GM21390 (cell line): ENCODE measurements at regions not wholly inside any gene's neighbourhood (a gene's known extent, or its start where the extent isn't known, plus 50 kb on each side); places are given as distances from the start of the nearest gene placed in this dataset.
"Not testable (repeated sequence)": the region's sequence is repeated elsewhere in the genome, so short reads cannot be mapped to it uniquely, and the experiment has no call there.

Experiments
- ATAC-seq: cut with Tn5 transposase; IDR thresholded peaks from one replicate; pipeline ENCODE4 v1.9.1; 2021; ENCODE audit not compliant: unreplicated experiment

GRCh38 chr4:159632031-159632430, 529.2 kb downstream of the RAPGEF2 start:
- ATAC-seq, result no peak

DNA sequence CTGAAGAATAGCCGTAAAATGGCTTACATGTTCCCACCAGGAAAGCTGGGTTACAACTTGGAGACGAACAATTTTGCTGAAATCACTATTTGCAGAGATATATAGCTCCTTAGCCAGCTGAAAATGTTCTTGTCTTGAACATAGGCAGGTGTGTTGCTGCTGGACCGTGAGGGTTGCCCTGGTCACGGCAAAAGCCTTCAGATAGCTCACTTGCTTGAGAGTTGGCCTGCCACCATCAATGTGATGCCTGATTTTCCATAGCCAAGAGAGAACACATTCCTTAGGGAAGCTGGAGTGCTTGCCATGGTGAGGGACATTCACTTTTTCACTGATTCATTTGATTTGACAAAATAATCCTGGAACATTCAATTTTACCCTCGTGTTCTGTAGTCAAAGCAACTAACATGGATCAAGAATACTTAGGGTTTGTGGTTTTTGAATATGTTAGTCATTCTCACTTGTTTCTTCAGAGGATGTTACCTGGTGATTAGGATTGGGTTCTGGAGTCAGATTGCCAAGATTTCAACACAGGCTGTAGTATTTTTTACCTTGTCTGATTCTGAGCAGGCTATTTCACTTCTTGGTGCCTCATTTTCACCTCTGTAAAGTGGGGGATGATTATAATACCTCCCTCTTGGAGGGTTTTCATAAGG, 536.9 kb downstream of the RAPGEF2 start:
- no peak for ATAC-seq

DNA sequence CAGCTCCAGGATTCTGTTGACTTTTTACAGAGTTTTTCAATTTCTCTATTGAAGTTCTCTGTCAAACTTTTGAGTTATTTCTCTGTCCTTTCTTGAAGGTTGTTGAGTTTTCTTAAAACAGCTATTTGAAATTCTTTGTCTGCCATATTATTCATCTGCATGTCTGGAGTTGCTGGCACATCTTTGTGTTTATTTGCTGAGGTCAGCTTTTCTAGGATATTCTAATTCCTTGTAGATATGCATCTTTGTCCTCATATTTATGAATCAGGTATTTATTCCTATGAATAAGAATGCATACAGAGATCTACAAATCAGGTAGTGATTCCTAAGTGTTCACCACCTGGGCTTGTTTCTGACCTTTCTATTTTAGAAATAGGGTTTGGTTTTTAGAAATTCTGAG, 546.4 kb downstream of the RAPGEF2 start:
- ATAC-seq, result no peak

- no peak for ATAC-seq
These were observed 550.0 kb downstream of the RAPGEF2 start for GRCh38 chr4:159652871-159653270.

DNA sequence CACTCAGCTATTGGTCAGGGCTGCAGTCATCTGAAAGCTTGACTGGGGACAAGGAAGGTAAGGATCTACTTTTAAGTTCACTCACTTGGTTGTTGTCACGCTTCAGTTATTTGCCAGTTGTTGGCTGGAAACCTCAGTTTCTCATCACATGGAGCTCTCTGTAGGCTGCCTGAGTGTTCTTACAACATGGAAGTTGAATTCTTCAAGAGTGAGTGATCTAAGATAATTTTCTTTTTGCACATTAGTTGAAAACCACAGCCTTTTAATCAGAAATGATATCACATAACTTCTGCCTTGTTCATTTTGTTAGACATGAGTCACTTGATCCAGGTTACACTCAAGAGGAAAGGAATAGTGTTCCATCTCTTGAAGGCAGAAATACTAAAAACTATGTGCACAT, 552.7 kb downstream of the RAPGEF2 start:
- no peak for ATAC-seq

DNA sequence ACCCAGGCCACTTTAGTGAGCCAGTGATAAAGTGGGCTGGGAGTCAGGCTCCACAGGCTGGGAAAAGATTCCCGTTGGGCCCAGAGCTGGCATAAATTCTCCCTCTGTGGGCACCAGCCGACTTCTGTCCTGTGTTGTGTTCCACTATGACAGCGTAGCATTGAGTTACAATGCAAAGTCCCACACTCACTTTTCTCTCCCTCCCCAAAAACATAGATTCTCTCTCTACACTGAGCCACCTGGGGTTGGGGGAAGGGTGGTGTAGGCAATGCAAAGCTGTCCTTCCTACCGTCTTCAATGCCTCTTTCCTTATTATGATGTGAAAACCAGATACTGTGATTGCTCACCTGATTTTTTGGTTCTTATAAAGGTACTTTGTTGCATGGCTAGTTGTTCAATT, 566.2 kb downstream of the RAPGEF2 start:
- ATAC-seq, result no peak

GRCh38 chr4:159673221-159673620, 570.3 kb downstream of the RAPGEF2 start:
- ATAC-seq, result no peak

GRCh38 chr4:159674241-159674640, 571.4 kb downstream of the RAPGEF2 start:
- no peak for ATAC-seq

GRCh38 chr4:159677521-159677920, 574.6 kb downstream of the RAPGEF2 start:
- ATAC-seq, result no peak

DNA sequence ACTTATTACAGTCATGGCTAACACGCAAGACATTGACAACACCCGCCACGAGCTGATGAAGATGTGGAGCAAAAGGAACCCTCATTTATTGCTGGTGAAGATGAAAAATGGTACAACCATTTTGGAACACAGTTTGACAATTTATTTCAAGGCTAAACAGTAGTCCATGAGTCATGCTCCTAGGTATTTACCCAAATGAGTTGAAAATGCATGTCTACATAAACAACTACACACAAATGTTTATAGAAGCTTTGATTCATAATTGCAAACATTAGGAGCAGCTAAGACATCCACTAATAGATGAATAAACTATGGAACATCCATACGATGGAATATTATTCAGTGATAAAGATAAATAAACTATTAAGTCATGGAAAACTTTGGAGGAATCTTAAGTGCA, 580.1 kb downstream of the RAPGEF2 start:
- no peak for ATAC-seq

GRCh38 chr4:159684061-159684460, 581.2 kb downstream of the RAPGEF2 start:
- no peak for ATAC-seq

GRCh38 chr4:159685340-159686092, 582.6 kb downstream of the RAPGEF2 start:
- no peak for ATAC-seq

- no peak for ATAC-seq
These were observed 586.6 kb downstream of the RAPGEF2 start for GRCh38 chr4:159689526-159689925.

GRCh38 chr4:159697322-159698283, 594.7 kb downstream of the RAPGEF2 start:
- ATAC-seq, result no peak

DNA sequence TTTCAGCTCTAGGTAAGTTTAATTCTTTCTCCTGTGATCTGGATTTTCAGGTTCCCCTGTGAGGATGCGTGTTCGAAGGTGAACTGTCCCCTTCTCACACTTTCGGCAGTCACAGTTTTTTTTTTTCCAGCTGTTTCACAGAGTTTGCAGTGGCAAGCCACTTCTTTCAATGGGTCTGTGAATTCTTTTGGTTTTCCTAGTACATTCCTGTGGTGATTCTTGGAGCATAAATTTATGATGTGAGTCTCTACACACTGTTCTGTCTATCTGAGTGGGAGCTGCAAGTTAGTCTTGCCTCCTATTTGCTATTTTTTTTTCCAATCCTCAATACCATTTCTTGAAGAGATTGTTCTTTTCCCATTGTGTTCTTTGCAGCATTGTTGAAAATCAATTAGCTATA, 595.5 kb downstream of the RAPGEF2 start:
- no peak for ATAC-seq

DNA sequence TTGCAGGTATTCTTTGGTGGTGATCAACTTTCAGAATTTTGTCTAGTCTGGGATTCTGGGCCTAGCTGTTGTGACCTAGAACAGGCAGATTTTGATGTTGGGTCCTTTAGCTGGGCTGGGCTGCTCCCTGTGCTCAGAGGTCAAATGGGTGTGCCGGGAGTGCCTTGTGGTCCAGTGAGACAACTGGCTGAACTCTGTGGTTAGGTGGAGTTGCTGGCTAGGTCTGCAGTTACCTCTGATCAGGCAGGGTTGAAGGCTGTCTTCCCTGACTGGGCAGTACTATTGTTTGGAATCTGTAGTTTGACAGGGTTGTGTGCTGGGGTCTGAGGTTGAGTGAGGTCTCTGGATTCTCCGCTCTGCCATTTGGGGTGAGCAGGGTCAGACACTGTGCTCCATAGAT, 599.3 kb downstream of the RAPGEF2 start:
- ATAC-seq, result no peak

- no peak for ATAC-seq
These were observed 602.5 kb downstream of the RAPGEF2 start for GRCh38 chr4:159705334-159705733.

DNA sequence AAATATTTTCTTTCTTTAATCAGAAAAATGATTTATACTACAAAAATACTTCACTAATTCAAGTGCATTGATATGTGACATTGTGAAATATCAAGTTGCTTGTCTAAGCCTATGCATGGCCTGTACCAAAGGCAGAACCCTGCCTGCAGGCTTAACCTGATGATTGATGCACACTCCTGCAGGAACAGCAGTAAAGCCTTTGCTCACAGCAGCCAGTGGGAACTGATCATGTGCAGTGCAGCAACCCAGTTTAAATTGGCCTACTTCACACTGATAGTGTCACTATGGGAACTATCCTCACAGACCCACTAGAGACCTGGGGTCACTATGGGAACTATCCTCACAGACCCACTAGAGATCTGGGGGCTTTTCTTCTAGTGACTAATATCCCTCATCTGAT, 603.8 kb downstream of the RAPGEF2 start:
- no peak for ATAC-seq

DNA sequence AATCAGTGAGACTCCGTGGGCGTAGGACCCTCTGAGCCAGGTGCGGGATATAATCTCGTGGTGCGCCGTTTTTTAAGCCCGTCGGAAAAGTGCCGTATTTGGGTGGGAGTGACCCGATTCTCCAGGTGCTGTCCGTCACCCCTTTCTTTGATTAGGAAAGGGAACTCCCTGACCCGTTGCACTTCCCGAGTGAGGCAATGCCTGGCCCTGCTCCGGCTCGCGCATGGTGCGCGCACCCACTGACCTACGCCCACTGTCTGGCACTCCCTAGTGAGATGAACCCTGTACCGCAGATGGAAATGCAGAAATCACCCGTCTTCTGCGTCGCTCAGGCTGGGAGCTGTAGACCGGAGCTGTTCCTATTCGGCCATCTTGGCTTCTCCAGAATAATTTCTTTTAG, 612.3 kb downstream of the RAPGEF2 start:
- ATAC-seq, result not testable (repeated sequence)

DNA sequence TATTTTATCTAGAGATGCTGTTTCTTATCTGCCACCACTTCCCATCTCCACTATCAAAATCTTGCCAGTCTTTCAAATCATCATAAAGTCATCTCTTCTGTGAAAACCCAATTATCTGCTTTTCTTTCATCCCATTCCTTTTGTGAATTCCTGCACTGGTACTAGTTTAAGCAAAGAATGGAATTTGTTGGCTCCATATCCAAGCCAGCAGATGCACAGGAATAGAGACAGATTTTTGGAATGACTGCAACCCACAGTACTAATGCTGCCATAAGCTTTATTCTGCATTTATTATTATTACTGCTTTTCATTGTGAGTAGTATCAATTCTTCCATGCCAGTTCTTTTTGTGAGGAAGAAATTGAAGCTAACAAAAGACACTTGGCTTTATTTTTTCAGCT, 616.7 kb downstream of the RAPGEF2 start:
- no peak for ATAC-seq

- ATAC-seq, result no peak
These were observed 619.2 kb downstream of the RAPGEF2 start for GRCh38 chr4:159722052-159722451.

- no peak for ATAC-seq
These were observed 620.0 kb downstream of the RAPGEF2 start for GRCh38 chr4:159722918-159723317.
